GM18502 (cell line): ENCODE measurements at regions not wholly inside any gene's neighbourhood (a gene's known extent, or its start where the extent isn't known, plus 50 kb on each side); places are given as distances from the start of the nearest gene placed in this dataset.
"Not testable (repeated sequence)": the region's sequence is repeated elsewhere in the genome, so short reads cannot be mapped to it uniquely, and the experiment has no call there.

Experiments used
- ATAC-seq: cut with Tn5 transposase; IDR thresholded peaks from one replicate; pipeline ENCODE4 v1.9.1; 2021; ENCODE audit warnings: mild to moderate bottlenecking; ENCODE audit not compliant: unreplicated experiment, poor library complexity

GRCh38 chr4:84298023-84298718, 200.9 kb downstream of the NKX6-1 start:
- no peak for ATAC-seq

- no peak for ATAC-seq
These were observed 207.1 kb downstream of the NKX6-1 start for GRCh38 chr4:84291969-84292368.

DNA sequence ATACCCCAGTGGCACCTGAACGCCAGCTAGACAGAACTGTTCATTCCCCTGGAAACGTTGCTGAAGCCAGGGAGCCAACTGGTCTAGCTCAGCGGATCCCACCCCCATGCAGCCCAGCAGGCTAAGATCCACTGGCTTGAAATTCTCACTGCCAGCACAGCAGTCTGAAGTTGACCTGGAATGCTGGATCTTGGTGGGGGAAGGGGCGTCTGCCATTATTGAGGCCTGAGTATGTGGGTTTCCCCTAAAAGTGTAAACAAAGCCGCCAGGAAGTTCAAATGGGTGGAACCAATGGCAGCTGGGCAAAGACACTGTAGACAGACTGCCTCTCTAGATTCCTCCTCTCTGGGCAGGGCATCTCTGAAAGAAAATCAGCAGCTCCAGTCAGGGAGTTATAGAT, 213.0 kb downstream of the NKX6-1 start:
- no peak for ATAC-seq

GRCh38 chr4:84279678-84280077, 219.4 kb downstream of the NKX6-1 start:
- ATAC-seq = no peak

- no peak for ATAC-seq
These were observed 221.2 kb downstream of the NKX6-1 start for GRCh38 chr4:84277923-84278322.

DNA sequence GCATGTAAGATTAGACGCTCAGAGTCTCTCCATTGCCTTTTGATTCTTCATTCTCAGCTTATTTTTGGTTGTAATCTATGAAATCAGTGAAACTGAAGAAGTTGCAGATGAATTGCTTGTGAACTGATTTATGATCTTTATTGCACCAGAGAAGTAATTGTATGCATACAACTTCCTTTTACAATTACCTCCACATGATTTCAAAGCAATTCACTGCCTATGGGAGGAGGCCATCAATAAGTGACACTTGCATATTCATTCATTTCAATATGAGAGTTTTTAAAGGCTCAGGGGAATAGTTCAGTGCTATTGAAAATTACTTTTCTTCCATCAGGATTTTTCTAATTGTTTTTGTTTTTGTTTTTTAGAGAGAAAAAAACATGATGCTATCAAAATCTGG, 222.3 kb downstream of the NKX6-1 start:
- no peak for ATAC-seq

DNA sequence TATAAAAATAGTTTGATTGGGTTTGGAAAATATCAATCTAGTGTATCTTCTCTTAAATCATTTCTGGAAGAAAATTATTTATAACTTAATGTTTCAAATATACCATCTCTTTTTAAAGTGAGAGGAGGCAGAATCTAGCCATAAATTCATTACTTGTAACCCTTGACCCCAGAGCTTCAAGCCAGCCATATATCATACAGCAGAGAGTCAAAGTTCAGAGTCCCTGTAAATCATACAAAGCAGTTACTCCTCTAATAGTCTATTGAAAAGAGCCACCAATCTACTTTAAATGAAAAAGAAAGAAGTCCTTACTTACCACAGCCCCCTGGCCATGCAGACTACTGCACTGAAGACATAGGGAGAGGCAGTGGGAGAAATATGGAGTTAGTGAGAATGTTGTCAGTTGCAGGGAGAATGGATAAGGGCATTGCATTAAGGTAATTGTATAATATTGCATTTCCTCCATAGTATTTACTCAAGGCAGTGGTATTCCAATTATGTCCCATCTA, 229.5 kb downstream of the NKX6-1 start:
- no peak for ATAC-seq

- ATAC-seq = no peak
These were observed 234.4 kb downstream of the NKX6-1 start for GRCh38 chr4:84264652-84265051.

- peak; percentile 56 for ATAC-seq
These were observed 235.7 kb downstream of the NKX6-1 start for GRCh38 chr4:84263415-84263814.

DNA sequence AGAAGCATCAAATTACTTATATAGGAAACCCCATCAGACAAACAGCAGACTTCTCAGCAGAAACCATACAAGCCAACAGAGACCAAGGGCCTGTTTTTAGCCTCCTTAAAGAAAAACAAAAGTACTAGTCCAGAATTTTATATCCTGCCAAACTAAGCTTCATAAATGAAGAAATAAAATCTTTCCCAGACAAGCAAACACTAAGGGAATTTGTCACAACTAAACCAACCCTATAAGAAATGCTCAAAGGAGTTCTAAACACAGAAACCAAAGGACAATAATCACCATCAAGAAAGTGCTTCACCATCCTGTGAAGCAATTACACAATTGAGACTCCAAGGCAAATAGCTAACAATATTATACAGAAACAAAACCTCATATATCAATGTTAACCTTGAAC, 238.6 kb downstream of the NKX6-1 start:
- ATAC-seq = no peak

DNA sequence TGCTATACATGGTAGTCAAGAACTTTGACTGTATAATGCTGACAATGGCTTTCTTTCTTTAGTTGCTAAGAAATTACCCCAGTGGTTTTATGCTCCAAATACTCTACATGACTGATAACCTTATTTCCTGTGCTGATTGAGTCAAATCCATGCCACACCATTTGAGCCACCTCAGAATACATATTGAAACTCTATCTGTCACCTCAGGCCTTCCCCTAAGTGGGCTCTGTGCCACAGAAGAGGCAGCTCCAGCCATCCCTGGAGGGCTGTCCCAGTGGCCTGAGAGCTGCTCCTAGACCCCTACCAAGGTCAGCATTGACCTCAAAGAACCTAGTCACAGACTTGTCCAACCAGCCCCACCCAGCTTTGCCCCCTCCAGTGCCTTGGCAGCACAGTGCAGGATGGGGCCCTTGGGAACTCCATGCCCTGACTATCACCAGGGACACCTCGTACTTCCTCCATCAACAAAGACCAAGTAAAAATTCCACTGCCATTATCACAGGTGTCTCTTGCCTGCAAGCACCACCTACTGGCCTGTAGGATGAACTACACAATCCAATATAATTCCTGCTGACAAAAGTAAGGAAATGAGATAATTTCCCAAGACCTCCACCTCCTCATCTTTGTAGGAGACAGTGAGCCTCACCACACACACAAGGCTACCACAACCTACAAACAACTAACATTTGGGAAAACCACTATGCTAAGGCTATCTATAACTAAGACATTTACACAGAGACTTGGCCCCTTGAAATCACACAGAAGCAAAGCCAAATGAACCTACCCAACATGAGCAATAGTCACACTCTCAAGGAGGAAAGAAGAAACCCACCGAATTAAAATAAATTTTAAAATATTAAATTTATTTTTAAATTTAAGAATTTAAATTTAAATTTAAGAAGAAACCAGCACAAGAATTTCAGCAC, 239.9 kb downstream of the NKX6-1 start:
- ATAC-seq = peak; percentile 75

DNA sequence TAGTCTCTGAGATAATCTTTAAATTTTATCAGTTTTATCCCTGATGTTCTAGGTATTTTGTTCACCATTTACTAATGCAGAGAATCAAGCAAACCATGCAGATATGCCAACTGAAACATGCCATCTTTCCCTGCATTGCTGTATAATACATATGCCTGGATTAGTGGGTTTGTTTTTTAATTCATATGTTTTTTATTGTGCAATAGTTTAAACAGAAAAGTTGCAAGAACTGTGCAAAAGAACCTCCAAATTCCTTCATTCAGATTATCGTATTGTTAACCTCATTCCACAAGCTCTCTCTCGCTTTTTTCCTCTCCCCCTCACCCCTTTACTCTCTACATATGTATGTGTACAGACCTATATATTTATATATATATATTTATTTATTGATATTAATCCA, 244.6 kb downstream of the NKX6-1 start:
- no peak for ATAC-seq

DNA sequence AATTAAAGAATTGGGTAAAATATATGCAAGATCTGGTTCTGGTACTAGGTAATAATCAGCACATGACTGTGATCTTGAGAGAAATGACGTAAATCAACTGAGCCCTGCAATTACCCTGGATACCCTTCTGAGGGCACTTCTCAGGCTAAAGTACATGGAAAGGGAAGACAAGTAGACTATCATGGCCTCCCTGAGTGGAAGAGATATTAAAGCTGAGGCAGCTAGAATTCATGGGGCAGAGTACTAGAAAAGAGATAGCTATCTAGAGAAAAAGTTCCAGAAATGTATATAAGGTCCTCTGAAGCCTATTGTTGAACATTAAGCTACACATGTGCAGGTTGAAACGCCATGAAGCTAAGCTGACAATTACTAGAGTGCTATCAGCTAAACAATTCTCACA, 249.6 kb downstream of the NKX6-1 start:
- ATAC-seq = no peak

GRCh38 chr4:84245042-84245441, 254.1 kb downstream of the NKX6-1 start:
- not testable (repeated sequence) for ATAC-seq

DNA sequence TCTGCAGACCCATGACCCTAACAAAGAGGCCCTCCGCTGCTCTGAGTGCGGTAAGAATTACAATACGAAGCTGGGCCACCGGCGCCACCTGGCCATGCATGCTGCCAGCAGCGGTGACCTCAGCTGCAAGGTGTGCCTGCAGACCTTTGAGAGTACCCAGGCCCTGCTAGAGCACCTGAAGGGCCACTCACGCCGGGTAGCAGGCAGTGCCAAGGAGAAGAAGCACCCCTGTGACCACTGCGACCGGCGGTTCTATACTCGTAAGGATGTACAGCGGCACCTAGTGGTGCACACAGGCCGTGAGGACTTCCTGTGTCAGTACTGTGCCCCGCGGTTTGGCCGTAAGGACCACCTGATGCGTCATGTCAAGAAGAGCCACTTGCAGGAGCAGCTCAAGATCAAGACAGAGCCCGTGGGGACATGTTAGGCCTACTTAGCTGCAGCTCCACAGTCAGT, 254.7 kb downstream of the NKX6-1 start:
- ATAC-seq = not testable (repeated sequence)

GRCh38 chr4:84243685-84244084, 255.4 kb downstream of the NKX6-1 start:
- ATAC-seq = no peak

- ATAC-seq = no peak
These were observed 259.7 kb downstream of the NKX6-1 start for GRCh38 chr4:84239278-84239845.

DNA sequence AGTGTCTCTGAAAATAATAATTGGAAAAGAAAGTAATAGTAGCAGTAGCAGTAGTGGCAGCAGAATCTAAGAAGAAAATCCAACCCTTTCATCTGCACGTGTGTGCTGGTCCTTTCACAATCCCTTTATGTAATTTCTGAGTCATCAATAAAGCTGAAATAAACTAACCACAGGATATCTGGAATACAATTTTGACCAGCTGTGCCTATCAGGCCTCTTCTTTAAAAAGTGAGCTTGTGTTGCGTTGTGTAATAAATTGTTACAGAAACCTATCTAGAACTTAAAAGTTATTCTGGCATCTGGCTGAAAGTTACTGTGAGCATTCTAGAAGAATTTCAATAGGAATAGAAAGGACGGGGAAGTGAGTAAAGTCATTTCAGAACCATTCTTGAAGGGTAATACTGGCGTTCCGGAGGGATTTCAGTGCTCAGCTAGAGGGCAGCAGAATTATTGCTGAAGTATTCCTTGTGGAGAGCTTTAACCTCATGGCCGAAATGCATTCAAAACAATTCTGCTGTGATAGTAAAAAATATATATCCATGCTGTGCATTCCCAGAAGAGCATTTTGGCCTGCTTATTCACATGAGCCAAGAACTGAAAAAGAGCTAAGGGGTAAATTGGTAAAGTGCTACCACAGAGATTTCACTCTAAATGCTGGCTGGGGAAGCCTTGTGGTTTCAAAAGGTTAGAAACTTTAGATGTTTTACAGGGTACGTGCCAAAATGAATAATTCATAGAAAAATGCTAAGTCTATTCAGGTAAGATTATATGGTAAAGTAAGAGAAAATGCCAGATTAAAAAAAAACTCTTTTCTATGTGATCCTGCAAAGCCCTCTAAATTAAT, 260.6 kb downstream of the NKX6-1 start:
- ATAC-seq = no peak

DNA sequence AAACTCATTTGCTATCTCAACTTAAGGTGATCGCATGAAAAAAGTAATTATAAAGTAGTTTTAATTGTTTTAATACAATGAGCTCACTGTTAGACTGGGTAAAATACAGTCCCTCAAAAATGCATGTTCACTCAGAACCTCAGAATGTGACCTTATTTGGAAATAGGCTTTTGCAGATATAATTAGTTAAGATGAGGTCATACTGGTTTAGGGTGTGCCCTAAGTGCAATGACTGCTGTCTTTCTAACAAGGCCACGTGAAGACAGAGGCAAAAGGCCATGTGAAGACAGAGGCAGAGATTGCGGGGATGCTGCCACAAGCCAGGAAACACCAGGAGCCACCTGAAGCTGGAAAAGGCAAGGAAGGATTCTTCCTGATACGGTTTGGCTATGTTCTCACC, 262.1 kb downstream of the NKX6-1 start:
- no peak for ATAC-seq
